Hepatocyte (in vitro differentiated cells): ENCODE measurements at regions not wholly inside any gene's neighbourhood (a gene's known extent, or its start where the extent isn't known, plus 50 kb on each side); places are given as distances from the start of the nearest gene placed in this dataset.

Experiments
- DNase-seq: peaks from one replicate; pipeline ENCODE4 v3.0.0-alpha.2; 2016; ENCODE audit warnings: low spot score
- H2AFZ ChIP-seq: fragments of 200-600 bp; sonication (generic); 2 replicates; pipeline ENCODE4 v1.6.0; 2016; ENCODE audit warnings: antibody characterized with exemption, mild to moderate bottlenecking
- H3K27ac ChIP-seq: fragments of 200-600 bp; sonication (generic); 2 replicates; pipeline ENCODE4 v1.5.1; 2016; ENCODE audit warnings: mild to moderate bottlenecking
- H3K27me3 ChIP-seq: fragments of 200-600 bp; sonication (generic); 2 replicates; pipeline ENCODE4 v1.6.1; 2016
- H3K36me3 ChIP-seq: fragments of 200-600 bp; sonication (generic); replicated peaks from 2 replicates; pipeline ENCODE4 v1.5.1; 2016; ENCODE audit warnings: low read depth; ENCODE audit not compliant: insufficient read depth
- H3K4me1 ChIP-seq: fragments of 200-600 bp; sonication (generic); 2 replicates; pipeline ENCODE4 v1.5.1; 2016; ENCODE audit warnings: mild to moderate bottlenecking, moderate library complexity; ENCODE audit not compliant: insufficient read depth
- H3K4me2 ChIP-seq: fragments of 200-600 bp; sonication (generic); 2 replicates; pipeline ENCODE4 v1.6.0; 2016
- H3K4me3 ChIP-seq: fragments of 200-600 bp; sonication (generic); 2 replicates; pipeline ENCODE4 v1.5.1; 2016; ENCODE audit warnings: mild to moderate bottlenecking
- H3K79me2 ChIP-seq: fragments of 200-600 bp; sonication (generic); 2 replicates; pipeline ENCODE4 v1.6.0; 2017; ENCODE audit warnings: mild to moderate bottlenecking
- H3K9me2 ChIP-seq: fragments of 200-600 bp; sonication (generic); replicated peaks from 2 replicates; pipeline ENCODE4 v1.6.0; 2017; ENCODE audit warnings: mild to moderate bottlenecking; ENCODE audit not compliant: insufficient read depth
- H3K9me3 ChIP-seq: fragments of 200-600 bp; sonication (generic); 2 replicates; pipeline ENCODE4 v1.5.1; 2016; ENCODE audit warnings: low read depth, mild to moderate bottlenecking
- H4K20me1 ChIP-seq: fragments of 200-600 bp; sonication (generic); 2 replicates; pipeline ENCODE4 v1.6.0; 2016; ENCODE audit warnings: mild to moderate bottlenecking; ENCODE audit not compliant: insufficient read depth, poor library complexity, severe bottlenecking
- EZH2 ChIP-seq: fragments of 200-600 bp; sonication (generic); IDR thresholded peaks from 2 replicates; pipeline ENCODE4 v1.6.1; 2016; ENCODE audit warnings: antibody characterized with exemption, mild to moderate bottlenecking, borderline replicate concordance
- EZH2phosphoT487 ChIP-seq: fragments of 200-600 bp; sonication (generic); IDR thresholded peaks from one replicate; pipeline ENCODE4 v1.6.1; 2018; ENCODE audit warnings: antibody characterized with exemption, mild to moderate bottlenecking, low read depth, moderate library complexity; ENCODE audit not compliant: unreplicated experiment, severe bottlenecking
- WGBS: methylation state at CpG from one replicate; pipeline ENCODE4 v1.1.6; 2016; ENCODE audit warnings: low lambda C conversion rate; ENCODE audit errors: missing lambda C conversion rate; 5-methylcytosine and 5-hydroxymethylcytosine counted together
- TF ChIP-seq, protein P1 (sequence below): fragments of 200-600 bp; sonication (generic); IDR thresholded peaks from 2 replicates; pipeline ENCODE4 v1.5.1; 2016; ENCODE audit warnings: antibody characterized with exemption, mild to moderate bottlenecking; ENCODE audit not compliant: poor library complexity

DNA sequence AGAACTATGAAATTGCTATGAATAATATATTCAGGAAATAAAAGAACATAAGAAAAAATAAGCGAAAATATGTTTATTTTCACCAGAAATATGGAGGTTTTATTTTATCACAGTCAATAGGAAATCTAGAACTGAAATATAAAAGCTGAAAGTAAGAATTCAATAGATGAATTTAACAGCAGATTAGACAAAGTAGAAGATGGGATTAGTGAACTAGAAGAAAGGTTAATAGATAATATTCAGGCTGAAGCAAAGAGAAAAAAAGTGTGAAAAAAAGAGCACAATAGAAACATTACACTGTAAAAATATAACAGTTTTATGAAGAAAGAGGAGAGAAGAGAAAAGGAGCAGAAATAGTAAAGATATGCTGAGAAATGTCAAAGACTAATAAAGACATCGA lies 1152.1 kb downstream of the FAT4 start:
- Histone ChIP-seq H3K9me3 (no peaks in the 10 kb centered on the region), H3K9me2 (no peaks in the 10 kb centered on the region), H3K36me3 (no peaks in the 10 kb centered on the region), H4K20me1 (no peaks in the 10 kb centered on the region), H3K27ac (no peak overlapping the region), H3K79me2 (no peaks in the 10 kb centered on the region), H3K4me2 (no peak overlapping the region), H3K4me3 (no peak overlapping the region), H3K4me1 (no peaks in the 10 kb centered on the region), H3K27me3 (no peaks in the 10 kb centered on the region), H2AFZ (no peak overlapping the region)
- DNase-seq: no peak
- TF ChIP-seq, protein P1, sequence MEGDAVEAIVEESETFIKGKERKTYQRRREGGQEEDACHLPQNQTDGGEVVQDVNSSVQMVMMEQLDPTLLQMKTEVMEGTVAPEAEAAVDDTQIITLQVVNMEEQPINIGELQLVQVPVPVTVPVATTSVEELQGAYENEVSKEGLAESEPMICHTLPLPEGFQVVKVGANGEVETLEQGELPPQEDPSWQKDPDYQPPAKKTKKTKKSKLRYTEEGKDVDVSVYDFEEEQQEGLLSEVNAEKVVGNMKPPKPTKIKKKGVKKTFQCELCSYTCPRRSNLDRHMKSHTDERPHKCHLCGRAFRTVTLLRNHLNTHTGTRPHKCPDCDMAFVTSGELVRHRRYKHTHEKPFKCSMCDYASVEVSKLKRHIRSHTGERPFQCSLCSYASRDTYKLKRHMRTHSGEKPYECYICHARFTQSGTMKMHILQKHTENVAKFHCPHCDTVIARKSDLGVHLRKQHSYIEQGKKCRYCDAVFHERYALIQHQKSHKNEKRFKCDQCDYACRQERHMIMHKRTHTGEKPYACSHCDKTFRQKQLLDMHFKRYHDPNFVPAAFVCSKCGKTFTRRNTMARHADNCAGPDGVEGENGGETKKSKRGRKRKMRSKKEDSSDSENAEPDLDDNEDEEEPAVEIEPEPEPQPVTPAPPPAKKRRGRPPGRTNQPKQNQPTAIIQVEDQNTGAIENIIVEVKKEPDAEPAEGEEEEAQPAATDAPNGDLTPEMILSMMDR: no peak
- TF ChIP-seq EZH2phosphoT487 (no peak), EZH2 (no peak)
- 98% methylated on average over 2 of the region's 2 CpGs for WGBS

DNA sequence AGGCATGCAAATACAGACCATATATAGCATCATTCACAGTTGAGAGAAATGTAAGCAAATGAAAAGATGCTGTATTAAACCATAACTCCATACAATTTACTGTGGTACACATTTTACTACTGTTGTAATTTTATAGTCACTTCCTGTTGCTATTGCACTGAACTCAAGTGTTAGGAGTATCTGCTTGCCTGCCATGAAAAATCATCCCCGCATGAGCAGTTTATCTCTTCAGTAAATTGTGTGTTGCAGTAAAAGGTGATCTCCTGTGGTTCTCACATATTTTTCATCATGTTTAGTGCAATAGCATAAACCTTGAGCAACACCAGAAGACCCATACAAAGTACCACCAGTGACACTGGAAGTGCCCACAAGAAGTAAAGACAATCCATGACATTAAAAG lies 1153.4 kb downstream of the FAT4 start:
- Histone ChIP-seq H3K27me3 (no peaks in the 10 kb centered on the region), H4K20me1 (no peaks in the 10 kb centered on the region), H2AFZ (no peak overlapping the region), H3K4me1 (no peaks in the 10 kb centered on the region), H3K27ac (no peak overlapping the region), H3K9me2 (no peaks in the 10 kb centered on the region), H3K4me2 (no peak overlapping the region), H3K9me3 (no peaks in the 10 kb centered on the region), H3K79me2 (no peaks in the 10 kb centered on the region), H3K4me3 (no peak overlapping the region), H3K36me3 (no peaks in the 10 kb centered on the region)
- WGBS: 82% methylated on average over 1 of the region's 1 CpG
- TF ChIP-seq EZH2 (no peak), EZH2phosphoT487 (no peak)
- TF ChIP-seq, protein P1: no peak
- no peak for DNase-seq

DNA sequence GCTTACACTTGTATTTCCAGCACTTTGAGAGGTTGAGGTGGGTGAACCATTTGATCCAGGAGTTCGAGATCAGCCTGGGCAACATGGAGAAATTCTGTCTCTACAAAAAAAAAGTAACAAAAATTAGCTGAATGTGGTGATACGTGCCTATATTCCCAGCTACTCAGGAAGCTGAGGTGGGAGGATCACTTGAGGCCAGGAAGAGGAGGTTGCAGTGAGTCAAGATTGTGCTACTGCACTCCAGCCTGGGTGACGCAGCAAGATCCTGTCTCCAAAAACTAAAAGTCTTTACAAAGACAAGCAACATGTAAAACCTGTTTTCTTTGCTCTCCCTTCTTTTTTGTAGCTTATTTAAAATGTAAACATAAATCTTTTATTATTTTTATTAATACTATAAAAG lies 1156.1 kb downstream of the FAT4 start:
- DNase-seq: no peak
- TF ChIP-seq EZH2phosphoT487 (no peak), EZH2 (no peak)
- TF ChIP-seq, protein P1: no peak

DNA sequence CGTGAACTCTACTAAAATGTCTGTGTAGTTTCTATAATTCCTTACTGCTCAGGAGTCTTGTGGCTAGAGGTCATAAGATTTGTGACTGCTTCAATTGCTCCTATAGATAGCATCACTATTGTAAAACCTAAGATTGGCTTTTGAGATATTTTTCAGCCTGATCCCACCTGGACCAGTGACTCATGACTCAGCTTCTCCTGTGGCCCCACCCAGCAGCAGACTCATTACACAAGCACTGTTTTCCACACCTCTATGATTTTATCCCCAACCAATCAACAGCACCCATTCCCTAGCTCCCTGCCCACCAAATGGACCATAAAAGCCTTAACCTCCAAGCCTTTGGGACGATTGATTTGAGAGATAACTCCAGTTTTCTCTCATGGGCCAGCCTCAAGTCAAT lies 1157.0 kb upstream of the INTU start:
- Histone ChIP-seq H3K4me3 (no peak overlapping the region), H3K9me2 (no peaks in the 10 kb centered on the region), H3K9me3 (no peaks in the 10 kb centered on the region), H3K4me1 (no peaks in the 10 kb centered on the region), H2AFZ (no peak overlapping the region), H3K79me2 (no peaks in the 10 kb centered on the region), H3K4me2 (no peak overlapping the region), H3K27ac (no peak overlapping the region), H3K36me3 (no peaks in the 10 kb centered on the region), H3K27me3 (no peaks in the 10 kb centered on the region), H4K20me1 (no peaks in the 10 kb centered on the region)
- 77% methylated on average over 2 of the region's 2 CpGs for WGBS
- no peak for DNase-seq
- TF ChIP-seq EZH2phosphoT487 (no peak), EZH2 (no peak)
- TF ChIP-seq, protein P1: no peak

More for the DNA sequence above, 1156.1 kb downstream of the FAT4 start:
- Histone ChIP-seq H3K4me2 (no peak overlapping the region), H3K4me3 (no peak overlapping the region), H4K20me1 (no peaks in the 10 kb centered on the region), H3K27ac (no peak overlapping the region), H3K9me3 (no peaks in the 10 kb centered on the region), H2AFZ (no peak overlapping the region), H3K9me2 (no peaks in the 10 kb centered on the region), H3K36me3 (no peaks in the 10 kb centered on the region), H3K79me2 (no peaks in the 10 kb centered on the region), H3K4me1 (no peaks in the 10 kb centered on the region), H3K27me3 (no peaks in the 10 kb centered on the region)
- WGBS: 76% methylated on average over 3 of the region's 3 CpGs
